Mesenchymal stem cell (in vitro differentiated cells and primary cell): ENCODE measurements at regions not wholly inside any gene's neighbourhood (a gene's known extent, or its start where the extent isn't known, plus 50 kb on each side); places are given as distances from the start of the nearest gene placed in this dataset.

Experiments used
- DNase-seq: peaks from one replicate; pipeline ENCODE4 v3.0.0-alpha.2; 2013
- H2AFZ ChIP-seq: one replicate; pipeline ENCODE4 v1.6.1; 2013; ENCODE audit warnings: low read depth, mild to moderate bottlenecking, control low read depth, inconsistent platforms, low read length, moderate library complexity
- H2AK5ac ChIP-seq: 2 replicates; pipeline ENCODE4 v1.6.1; 2013; ENCODE audit warnings: low read length, moderate library complexity, mild to moderate bottlenecking, inconsistent platforms; ENCODE audit not compliant: severe bottlenecking
- H2BK120ac ChIP-seq: one replicate; pipeline ENCODE4 v1.6.1; 2013; ENCODE audit warnings: low read depth, mild to moderate bottlenecking, inconsistent platforms, low read length, moderate library complexity
- H2BK12ac ChIP-seq, 2 experiments: one replicate each; pipeline ENCODE4 v1.6.1; 2013; ENCODE audit warnings: inconsistent platforms in 2 of 2, low read length in 2 of 2, mild to moderate bottlenecking in 2 of 2, moderate library complexity in 2 of 2, control low read depth in 1 of 2
- H2BK15ac ChIP-seq: one replicate; pipeline ENCODE4 v1.6.1; 2013; ENCODE audit warnings: mild to moderate bottlenecking, low read depth, inconsistent platforms; ENCODE audit not compliant: poor library complexity, severe bottlenecking
- H2BK5ac ChIP-seq: 2 replicates; pipeline ENCODE4 v1.6.1; 2013; ENCODE audit warnings: low read depth, mild to moderate bottlenecking, low read length, control low read depth, inconsistent platforms; ENCODE audit not compliant: poor library complexity, severe bottlenecking
- H3K14ac ChIP-seq, 2 experiments: one replicate each; pipeline ENCODE4 v1.6.1; 2013; ENCODE audit warnings: inconsistent platforms in 2 of 2, low read length in 2 of 2, control low read depth in 1 of 2, mild to moderate bottlenecking in 1 of 2, moderate library complexity in 1 of 2
- H3K18ac ChIP-seq, 2 experiments: one replicate each; pipeline ENCODE4 v1.6.1; 2013; ENCODE audit warnings: inconsistent platforms in 2 of 2, low read length in 2 of 2, control low read depth in 1 of 2, low read depth in 1 of 2, mild to moderate bottlenecking in 1 of 2
- H3K23ac ChIP-seq, 2 experiments: one replicate each; pipeline ENCODE4 v1.6.1; 2013; ENCODE audit warnings: inconsistent platforms in 2 of 2, low read length in 2 of 2, mild to moderate bottlenecking in 2 of 2, moderate library complexity in 2 of 2, control low read depth in 1 of 2
- H3K27ac ChIP-seq: 2 replicates; pipeline ENCODE4 v1.5.1; 2013; ENCODE audit warnings: mild to moderate bottlenecking, moderate library complexity, low read length, control low read depth, inconsistent platforms; ENCODE audit not compliant: poor library complexity, severe bottlenecking
- H3K27me3 ChIP-seq, 2 experiments: 2 replicates each; pipeline versions ENCODE4 v1.6.1 to v1.7.0; 2013; ENCODE audit warnings: low read length in 2 of 2, mild to moderate bottlenecking in 2 of 2, moderate library complexity in 2 of 2, control low read depth in 1 of 2, inconsistent platforms in 1 of 2; ENCODE audit not compliant: control insufficient read depth in 1 of 2, insufficient read depth in 1 of 2
- H3K36me3 ChIP-seq, 2 experiments: 2 replicates each; pipeline versions ENCODE4 v1.6.1 to v1.7.0; 2013; ENCODE audit warnings: low read length in 2 of 2, control low read depth in 1 of 2, inconsistent platforms in 1 of 2, low read depth in 1 of 2, mild to moderate bottlenecking in 1 of 2; ENCODE audit not compliant: insufficient read depth in 2 of 2, control insufficient read depth in 1 of 2
- H3K4ac ChIP-seq, 2 experiments: one replicate each; pipeline ENCODE4 v1.6.1; 2013; ENCODE audit warnings: inconsistent platforms in 2 of 2, low read length in 2 of 2, mild to moderate bottlenecking in 2 of 2, moderate library complexity in 2 of 2, control low read depth in 1 of 2, low read depth in 1 of 2
- H3K4me1 ChIP-seq: 2 replicates; pipeline ENCODE4 v1.6.1; 2013; ENCODE audit warnings: low read depth, low read length, control low read depth; ENCODE audit not compliant: control insufficient read depth, insufficient read depth
- H3K4me2 ChIP-seq: 2 replicates; pipeline ENCODE4 v1.6.1; 2013; ENCODE audit warnings: low read length, mild to moderate bottlenecking, inconsistent platforms; ENCODE audit not compliant: poor library complexity, severe bottlenecking
- H3K4me3 ChIP-seq, 2 experiments: 2 replicates each; pipeline versions ENCODE4 v1.5.1 to v1.7.0; 2013; ENCODE audit warnings: low read length in 2 of 2, mild to moderate bottlenecking in 2 of 2, control low read depth in 1 of 2, low read depth in 1 of 2; ENCODE audit not compliant: insufficient read depth in 1 of 2
- H3K79me1 ChIP-seq: replicated peaks from 2 replicates; pipeline ENCODE4 v1.6.1; 2013; ENCODE audit warnings: mild to moderate bottlenecking, control low read depth, low read length, inconsistent platforms; ENCODE audit not compliant: poor library complexity, severe bottlenecking
- H3K9ac ChIP-seq: 2 replicates; pipeline ENCODE4 v1.7.0; 2013; ENCODE audit warnings: mild to moderate bottlenecking, low read length, moderate library complexity
- H3K9me3 ChIP-seq: 2 replicates; pipeline ENCODE4 v1.7.0; 2013; ENCODE audit warnings: mild to moderate bottlenecking, low read length; ENCODE audit not compliant: control insufficient read depth
- H4K8ac ChIP-seq: one replicate; pipeline ENCODE4 v1.6.1; 2013; ENCODE audit warnings: inconsistent platforms, mild to moderate bottlenecking, low read length, moderate library complexity
- H4K91ac ChIP-seq: one replicate; pipeline ENCODE4 v1.6.1; 2013; ENCODE audit warnings: mild to moderate bottlenecking, low read length, inconsistent platforms
- WGBS: methylation state at CpG from one replicate; pipeline ENCODE4 v1.1.7; 2013; ENCODE audit warnings: mixed read lengths; 5-methylcytosine and 5-hydroxymethylcytosine counted together

DNA sequence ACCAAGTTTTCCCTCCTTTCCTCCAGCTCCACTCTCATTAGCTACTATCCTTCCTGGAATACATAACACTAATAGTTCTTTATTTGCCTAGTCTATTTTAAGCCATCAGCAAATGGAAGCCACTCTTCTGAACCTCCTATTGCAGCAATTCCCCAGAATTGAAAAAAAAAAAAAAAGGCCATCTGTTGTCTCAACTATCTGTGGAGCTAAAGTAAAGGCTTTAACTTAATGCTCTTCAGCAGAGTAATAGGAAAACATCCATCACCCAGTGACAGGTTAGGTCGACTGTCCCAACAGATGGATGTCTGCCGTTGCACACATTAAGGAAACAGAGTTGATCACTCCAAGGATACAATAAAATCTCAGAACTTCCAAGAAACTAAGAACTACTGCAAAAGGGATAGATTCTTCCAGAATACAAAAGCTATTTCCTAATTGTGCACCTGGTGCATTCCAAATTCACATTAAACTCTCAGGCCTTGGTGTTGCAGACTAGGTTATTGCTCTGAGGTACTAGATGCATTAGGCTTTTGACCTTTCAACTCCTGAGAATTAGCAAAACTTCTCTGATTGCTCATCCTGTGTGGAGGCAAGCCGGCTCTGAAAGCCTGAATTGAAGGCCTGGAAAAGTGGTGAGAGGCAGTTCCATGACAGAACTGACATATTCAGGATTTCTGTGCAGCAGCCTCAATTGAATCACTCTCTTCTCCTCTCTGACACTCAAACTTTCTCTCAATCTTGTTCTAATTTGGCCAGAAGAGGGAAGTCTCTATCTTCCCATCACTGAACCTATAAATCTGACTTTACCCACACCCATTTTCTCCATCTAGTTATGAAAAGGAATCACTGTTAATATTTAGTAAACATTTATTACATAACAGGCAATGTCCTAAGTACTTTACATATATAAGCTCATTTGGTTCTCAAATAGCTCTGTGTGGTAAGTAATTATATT is 238.4 kb upstream of the HMGA2 start:
- no peaks in the 10 kb centered on the region for H3K36me3 ChIP-seq
- 7% methylated on average over 3 of the region's 3 CpGs for WGBS
- no peak overlapping the region for H4K91ac ChIP-seq
- H2AK5ac ChIP-seq = no peak overlapping the region
- no peak overlapping the region for H2AFZ ChIP-seq
- H3K23ac ChIP-seq = no peak overlapping the region
- no peak overlapping the region for H3K18ac ChIP-seq
- H2BK15ac ChIP-seq = no peak overlapping the region
- H4K8ac ChIP-seq = no peak overlapping the region
- no peak overlapping the region for H3K9ac ChIP-seq
- no peaks in the 10 kb centered on the region for H3K27me3 ChIP-seq
- H3K9me3 ChIP-seq = peaks cover 3% of the 10 kb centered on the region
- H3K4me1 ChIP-seq = no peaks in the 10 kb centered on the region
- no peak overlapping the region for H2BK5ac ChIP-seq
- H3K4ac ChIP-seq = peak overlapping the region in 1 of 2 experiments; percentile 99
- H3K27ac ChIP-seq = no peak overlapping the region
- no peak overlapping the region for H3K4me3 ChIP-seq
- H2BK120ac ChIP-seq = no peak overlapping the region
- no peak overlapping the region for H2BK12ac ChIP-seq
- H3K14ac ChIP-seq = no peak overlapping the region
- H3K79me1 ChIP-seq = no peaks in the 10 kb centered on the region
- H3K4me2 ChIP-seq = no peak overlapping the region
- peak; percentile 89 for DNase-seq

DNA sequence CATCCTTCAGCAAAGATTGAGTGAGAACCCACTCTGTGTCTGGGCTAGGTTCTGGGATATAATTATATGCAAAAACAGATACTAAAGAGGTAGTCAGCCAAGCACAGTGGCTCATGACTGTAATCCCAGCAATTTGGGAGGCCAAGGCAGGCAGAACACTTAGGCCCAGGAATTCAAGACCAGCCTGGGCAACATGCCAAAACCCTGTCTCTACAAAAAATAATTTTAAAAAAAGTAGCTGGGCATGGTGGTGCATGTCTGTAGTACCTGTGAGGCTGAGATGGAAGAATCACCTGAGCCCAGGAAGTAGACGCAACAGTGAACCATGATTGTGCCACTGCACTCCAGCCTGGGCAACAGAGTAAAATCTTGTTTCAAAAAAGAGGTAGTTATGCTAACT is 237.5 kb upstream of the HMGA2 start:
- no peak overlapping the region for H4K8ac ChIP-seq
- H3K27me3 ChIP-seq = no peaks in the 10 kb centered on the region
- peak overlapping the region; percentile 3 to 87 for H3K18ac ChIP-seq
- H3K14ac ChIP-seq = peak overlapping the region in 1 of 2 experiments; percentile 44
- H3K4me3 ChIP-seq = no peak overlapping the region
- no peak overlapping the region for H3K4me2 ChIP-seq
- no peak for DNase-seq
- peak overlapping the region; percentile 12 to 100 for H2BK12ac ChIP-seq
- H3K9me3 ChIP-seq = no peaks in the 10 kb centered on the region
- no peak overlapping the region for H2BK120ac ChIP-seq
- no peaks in the 10 kb centered on the region for H3K36me3 ChIP-seq
- no peak overlapping the region for H2AFZ ChIP-seq
- H2BK5ac ChIP-seq = no peak overlapping the region
- H4K91ac ChIP-seq = no peak overlapping the region
- whole genome bisulfite sequencing = 100% methylated on average over 1 of the region's 1 CpG
- H2BK15ac ChIP-seq = no peak overlapping the region
- H3K27ac ChIP-seq = no peak overlapping the region
- H3K4ac ChIP-seq = peak overlapping the region in 1 of 2 experiments; percentile 99
- H2AK5ac ChIP-seq = no peak overlapping the region
- peak overlapping the region in 1 of 2 experiments; percentile 88 for H3K23ac ChIP-seq
- H3K9ac ChIP-seq = no peak overlapping the region
- H3K4me1 ChIP-seq = no peaks in the 10 kb centered on the region
- H3K79me1 ChIP-seq = no peaks in the 10 kb centered on the region

GRCh38 chr12:65590318-65590717 is 234.0 kb upstream of the HMGA2 start:
- WGBS = 97% methylated on average over 3 of the region's 4 CpGs
- H2BK120ac ChIP-seq = peak overlapping the region; percentile 27
- H2AK5ac ChIP-seq = no peak overlapping the region
- no peaks in the 10 kb centered on the region for H3K79me1 ChIP-seq
- no peak overlapping the region for H4K8ac ChIP-seq
- H3K9me3 ChIP-seq = no peaks in the 10 kb centered on the region
- H4K91ac ChIP-seq = no peak overlapping the region
- no peak overlapping the region for H2BK15ac ChIP-seq
- no peak overlapping the region for H3K4me3 ChIP-seq
- H3K4me1 ChIP-seq = no peaks in the 10 kb centered on the region
- no peak overlapping the region for H3K27ac ChIP-seq
- H2BK5ac ChIP-seq = no peak overlapping the region
- no peak overlapping the region for H2AFZ ChIP-seq
- peak overlapping the region in 1 of 2 experiments; percentile 19 for H3K18ac ChIP-seq
- no peak for DNase-seq
- H3K27me3 ChIP-seq = no peaks in the 10 kb centered on the region
- no peak overlapping the region for H3K9ac ChIP-seq
- H3K14ac ChIP-seq = no peak overlapping the region
- H3K4ac ChIP-seq = peak overlapping the region in 1 of 2 experiments; percentile 43
- no peak overlapping the region for H3K4me2 ChIP-seq
- H2BK12ac ChIP-seq = peak overlapping the region; percentile 49 to 75
- no peak overlapping the region for H3K23ac ChIP-seq
- H3K36me3 ChIP-seq = no peaks in the 10 kb centered on the region

GRCh38 chr12:65592416-65592815 is 231.9 kb upstream of the HMGA2 start:
- Histone ChIP-seq H3K9ac (no peak overlapping the region), H3K36me3 (no peaks in the 10 kb centered on the region), H2BK12ac (no peak overlapping the region), H3K14ac (no peak overlapping the region), H3K4me1 (no peaks in the 10 kb centered on the region), H2BK15ac (no peak overlapping the region), H3K18ac (no peak overlapping the region), H2BK5ac (no peak overlapping the region), H3K4ac (no peak overlapping the region), H3K79me1 (no peaks in the 10 kb centered on the region), H3K9me3 (no peaks in the 10 kb centered on the region), H2AK5ac (no peak overlapping the region), H3K27ac (no peak overlapping the region), H3K23ac (no peak overlapping the region), H2BK120ac (no peak overlapping the region), H3K4me2 (no peak overlapping the region), H3K4me3 (no peak overlapping the region), H4K91ac (no peak overlapping the region), H2AFZ (no peak overlapping the region), H4K8ac (no peak overlapping the region), H3K27me3 (no peaks in the 10 kb centered on the region)
- DNase-seq = no peak
- WGBS = 93% methylated on average over 3 of the region's 3 CpGs
